ENCODE measurements at regions not wholly inside any gene's neighbourhood (a gene's known extent, or its start where the extent isn't known, plus 50 kb on each side); places are given as distances from the start of the nearest gene placed in this dataset.

DNA sequence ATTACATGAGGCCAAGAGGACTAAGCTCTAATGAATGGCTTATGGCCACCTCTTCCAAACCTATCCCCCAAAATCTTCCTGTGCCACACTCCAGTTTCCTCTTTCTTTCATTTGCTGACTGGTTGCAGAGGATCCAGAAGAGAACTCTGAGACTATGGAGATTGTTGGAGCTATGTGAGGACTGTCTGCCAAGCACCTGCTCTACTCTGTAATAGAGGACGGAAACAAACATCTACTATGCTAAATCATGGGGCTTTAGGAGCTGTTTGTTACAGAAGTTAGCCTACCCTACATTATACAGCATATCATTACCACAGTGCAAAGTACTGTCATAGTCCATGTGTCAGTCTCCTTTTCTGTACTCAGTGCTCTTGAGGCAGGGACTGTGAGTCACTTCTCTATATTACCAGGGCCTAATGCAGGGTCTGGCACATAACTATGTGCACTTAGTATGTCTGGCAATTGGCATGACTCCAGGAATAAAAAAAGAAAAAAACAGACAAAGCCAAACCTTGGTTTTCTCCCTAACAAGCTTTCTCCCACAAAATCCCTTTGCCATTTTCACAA, 95.1 kb downstream of the RPAP3 start:
- Histone ChIP-seq H3K36me3 (ENCODE audit: control insufficient read depth in 2 of 2, insufficient read depth in 1 of 2, low read length in 2 of 2) (no peaks in the 10 kb centered on the region), H3K4me3 (ENCODE audit: low read depth, low read length) (no peak overlapping the region), H3K4me1 (ENCODE audit: control insufficient read depth, insufficient read depth, low read length) (no peaks in the 10 kb centered on the region), H3K27ac (ENCODE audit: extremely low read depth, low read depth, low read length) (no peak overlapping the region), H3K9me3 (ENCODE audit: control insufficient read depth, insufficient read depth, low read depth, low read length) (no peaks in the 10 kb centered on the region)
- POLR2A ChIA-PET = no interaction called here
- TF ChIP-seq SETDB1 (IDR thresholded peaks at IDR 0.05; ENCODE audit: insufficient read length, low read length) = no peak
- no peak for TF ChIP-seq REPIN1 (tag by site-specific recombination; IDR thresholded peaks at IDR 0.05; ENCODE audit: low read depth)
- TF ChIP-seq, protein P1, sequence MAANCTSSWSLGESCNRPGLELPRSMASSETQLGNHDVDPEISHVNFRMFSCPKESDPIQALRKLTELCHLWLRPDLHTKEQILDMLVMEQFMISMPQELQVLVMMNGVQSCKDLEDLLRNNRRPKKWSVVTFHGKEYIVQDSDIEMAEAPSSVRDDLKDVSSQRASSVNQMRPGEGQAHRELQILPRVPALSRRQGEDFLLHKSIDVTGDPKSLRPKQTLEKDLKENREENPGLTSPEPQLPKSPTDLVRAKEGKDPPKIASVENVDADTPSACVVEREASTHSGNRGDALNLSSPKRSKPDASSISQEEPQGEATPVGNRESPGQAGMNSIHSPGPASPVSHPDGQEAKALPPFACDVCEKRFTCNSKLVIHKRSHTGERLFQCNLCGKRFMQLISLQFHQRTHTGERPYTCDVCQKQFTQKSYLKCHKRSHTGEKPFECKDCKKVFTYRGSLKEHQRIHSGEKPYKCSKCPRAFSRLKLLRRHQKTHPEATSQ (tag by site-specific recombination; IDR thresholded peaks at IDR 0.05) = no peak
- TF ChIP-seq ZBTB21 (tag by site-specific recombination; IDR thresholded peaks at IDR 0.05) = no peak
- TF ChIP-seq ZNF658 (tag by site-specific recombination; IDR thresholded peaks at IDR 0.05) = no peak
- TF ChIP-seq, protein P2, sequence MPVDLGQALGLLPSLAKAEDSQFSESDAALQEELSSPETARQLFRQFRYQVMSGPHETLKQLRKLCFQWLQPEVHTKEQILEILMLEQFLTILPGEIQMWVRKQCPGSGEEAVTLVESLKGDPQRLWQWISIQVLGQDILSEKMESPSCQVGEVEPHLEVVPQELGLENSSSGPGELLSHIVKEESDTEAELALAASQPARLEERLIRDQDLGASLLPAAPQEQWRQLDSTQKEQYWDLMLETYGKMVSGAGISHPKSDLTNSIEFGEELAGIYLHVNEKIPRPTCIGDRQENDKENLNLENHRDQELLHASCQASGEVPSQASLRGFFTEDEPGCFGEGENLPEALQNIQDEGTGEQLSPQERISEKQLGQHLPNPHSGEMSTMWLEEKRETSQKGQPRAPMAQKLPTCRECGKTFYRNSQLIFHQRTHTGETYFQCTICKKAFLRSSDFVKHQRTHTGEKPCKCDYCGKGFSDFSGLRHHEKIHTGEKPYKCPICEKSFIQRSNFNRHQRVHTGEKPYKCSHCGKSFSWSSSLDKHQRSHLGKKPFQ (tag by site-specific recombination; IDR thresholded peaks at IDR 0.05) = no peak
- no peak for TF ChIP-seq ZFP41 (tag by site-specific recombination; IDR thresholded peaks at IDR 0.05; ENCODE audit: borderline replicate concordance)
- no peak for TF ChIP-seq ZSCAN16 (tag by site-specific recombination; IDR thresholded peaks at IDR 0.05)
- TF ChIP-seq ZNF223 (tag by site-specific recombination; IDR thresholded peaks at IDR 0.05) = no peak
- TF ChIP-seq, protein P3, sequence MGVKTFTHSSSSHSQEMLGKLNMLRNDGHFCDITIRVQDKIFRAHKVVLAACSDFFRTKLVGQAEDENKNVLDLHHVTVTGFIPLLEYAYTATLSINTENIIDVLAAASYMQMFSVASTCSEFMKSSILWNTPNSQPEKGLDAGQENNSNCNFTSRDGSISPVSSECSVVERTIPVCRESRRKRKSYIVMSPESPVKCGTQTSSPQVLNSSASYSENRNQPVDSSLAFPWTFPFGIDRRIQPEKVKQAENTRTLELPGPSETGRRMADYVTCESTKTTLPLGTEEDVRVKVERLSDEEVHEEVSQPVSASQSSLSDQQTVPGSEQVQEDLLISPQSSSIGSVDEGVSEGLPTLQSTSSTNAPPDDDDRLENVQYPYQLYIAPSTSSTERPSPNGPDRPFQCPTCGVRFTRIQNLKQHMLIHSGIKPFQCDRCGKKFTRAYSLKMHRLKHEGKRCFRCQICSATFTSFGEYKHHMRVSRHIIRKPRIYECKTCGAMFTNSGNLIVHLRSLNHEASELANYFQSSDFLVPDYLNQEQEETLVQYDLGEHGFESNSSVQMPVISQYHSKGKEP (tag by site-specific recombination; IDR thresholded peaks at IDR 0.05) = no peak
- no peak for TF ChIP-seq OVOL3 (tag by site-specific recombination; IDR thresholded peaks at IDR 0.05)
- TF ChIP-seq, protein P4, sequence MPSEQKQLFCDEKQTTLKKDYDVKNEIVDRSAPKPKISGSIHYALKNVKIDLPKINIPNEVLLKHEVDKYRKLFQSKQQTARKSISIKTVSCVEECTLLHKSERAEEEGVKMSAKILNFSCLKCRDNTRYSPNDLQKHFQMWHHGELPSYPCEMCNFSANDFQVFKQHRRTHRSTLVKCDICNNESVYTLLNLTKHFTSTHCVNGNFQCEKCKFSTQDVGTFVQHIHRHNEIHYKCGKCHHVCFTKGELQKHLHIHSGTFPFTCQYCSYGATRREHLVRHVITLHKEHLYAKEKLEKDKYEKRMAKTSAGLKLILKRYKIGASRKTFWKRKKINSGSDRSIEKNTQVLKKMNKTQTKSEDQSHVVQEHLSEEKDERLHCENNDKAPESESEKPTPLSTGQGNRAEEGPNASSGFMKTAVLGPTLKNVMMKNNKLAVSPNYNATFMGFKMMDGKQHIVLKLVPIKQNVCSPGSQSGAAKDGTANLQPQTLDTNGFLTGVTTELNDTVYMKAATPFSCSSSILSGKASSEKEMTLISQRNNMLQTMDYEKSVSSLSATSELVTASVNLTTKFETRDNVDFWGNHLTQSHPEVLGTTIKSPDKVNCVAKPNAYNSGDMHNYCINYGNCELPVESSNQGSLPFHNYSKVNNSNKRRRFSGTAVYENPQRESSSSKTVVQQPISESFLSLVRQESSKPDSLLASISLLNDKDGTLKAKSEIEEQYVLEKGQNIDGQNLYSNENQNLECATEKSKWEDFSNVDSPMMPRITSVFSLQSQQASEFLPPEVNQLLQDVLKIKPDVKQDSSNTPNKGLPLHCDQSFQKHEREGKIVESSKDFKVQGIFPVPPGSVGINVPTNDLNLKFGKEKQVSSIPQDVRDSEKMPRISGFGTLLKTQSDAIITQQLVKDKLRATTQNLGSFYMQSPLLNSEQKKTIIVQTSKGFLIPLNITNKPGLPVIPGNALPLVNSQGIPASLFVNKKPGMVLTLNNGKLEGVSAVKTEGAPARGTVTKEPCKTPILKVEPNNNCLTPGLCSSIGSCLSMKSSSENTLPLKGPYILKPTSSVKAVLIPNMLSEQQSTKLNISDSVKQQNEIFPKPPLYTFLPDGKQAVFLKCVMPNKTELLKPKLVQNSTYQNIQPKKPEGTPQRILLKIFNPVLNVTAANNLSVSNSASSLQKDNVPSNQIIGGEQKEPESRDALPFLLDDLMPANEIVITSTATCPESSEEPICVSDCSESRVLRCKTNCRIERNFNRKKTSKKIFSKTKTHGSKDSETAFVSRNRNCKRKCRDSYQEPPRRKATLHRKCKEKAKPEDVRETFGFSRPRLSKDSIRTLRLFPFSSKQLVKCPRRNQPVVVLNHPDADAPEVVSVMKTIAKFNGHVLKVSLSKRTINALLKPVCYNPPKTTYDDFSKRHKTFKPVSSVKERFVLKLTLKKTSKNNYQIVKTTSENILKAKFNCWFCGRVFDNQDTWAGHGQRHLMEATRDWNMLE (tag by site-specific recombination; conservative IDR thresholded peaks at IDR 0.05; ENCODE audit: low read depth) = no peak
- no peak for TF ChIP-seq SCRT1 (tag by site-specific recombination; IDR thresholded peaks at IDR 0.05; ENCODE audit: borderline replicate concordance)
- no peak for TF ChIP-seq ZNF561 (tag by site-specific recombination; IDR thresholded peaks at IDR 0.05; ENCODE audit: borderline replicate concordance)
- no peak for TF ChIP-seq ZNF514 (tag by site-specific recombination; IDR thresholded peaks at IDR 0.05)
- TF ChIP-seq ZNF48 (tag by site-specific recombination; IDR thresholded peaks at IDR 0.05) = no peak
- no peak for TF ChIP-seq EGR2 (tag by site-specific recombination; IDR thresholded peaks at IDR 0.05; ENCODE audit: low read depth)
- TF ChIP-seq KLF8 (tag by site-specific recombination; IDR thresholded peaks at IDR 0.05) = no peak
- CTCF ChIA-PET = interaction anchor here (0.5 to 0.8 kb wide), 2 partner anchors 42 to 64 kb away, joined by 3 to 4 read pairs; no protein-coding TSS in a partner anchor
